GM23338 (cell line): ENCODE measurements at regions not wholly inside any gene's neighbourhood (a gene's known extent, or its start where the extent isn't known, plus 50 kb on each side); places are given as distances from the start of the nearest gene placed in this dataset.

Experiments
- CREB1 ChIP-seq: fragments of 250-450 bp; sonication (Bioruptor Pico); IDR thresholded peaks from 2 replicates; pipeline ENCODE4 v1.5.0; 2020; ENCODE audit warnings: low read depth, mild to moderate bottlenecking, moderate library complexity
- TF ChIP-seq, protein P1 (sequence below): IDR thresholded peaks from one replicate; pipeline ENCODE4 v1.6.1; 2018; ENCODE audit warnings: antibody characterized with exemption; ENCODE audit not compliant: unreplicated experiment

DNA sequence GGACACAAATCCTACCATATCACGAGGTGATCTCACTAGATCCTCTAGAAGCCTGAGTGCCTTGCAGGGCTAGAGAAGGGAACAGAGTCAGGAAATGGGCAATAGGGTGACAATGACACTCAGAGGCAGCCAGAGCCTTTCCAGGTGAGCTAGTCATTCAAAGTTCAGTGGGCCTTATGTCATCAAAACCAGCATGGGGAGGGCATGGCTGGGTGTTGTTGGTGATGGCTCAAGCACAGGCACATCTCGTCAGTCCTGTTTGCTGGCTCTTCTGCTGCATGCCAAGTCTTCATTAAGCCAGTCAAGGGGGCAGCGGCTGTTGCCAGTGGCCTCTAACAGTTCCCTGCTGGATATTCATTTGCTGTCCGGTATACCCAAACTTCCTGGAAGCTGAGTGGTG is 99.6 kb upstream of the USP24 start:
- TF ChIP-seq, protein P1, sequence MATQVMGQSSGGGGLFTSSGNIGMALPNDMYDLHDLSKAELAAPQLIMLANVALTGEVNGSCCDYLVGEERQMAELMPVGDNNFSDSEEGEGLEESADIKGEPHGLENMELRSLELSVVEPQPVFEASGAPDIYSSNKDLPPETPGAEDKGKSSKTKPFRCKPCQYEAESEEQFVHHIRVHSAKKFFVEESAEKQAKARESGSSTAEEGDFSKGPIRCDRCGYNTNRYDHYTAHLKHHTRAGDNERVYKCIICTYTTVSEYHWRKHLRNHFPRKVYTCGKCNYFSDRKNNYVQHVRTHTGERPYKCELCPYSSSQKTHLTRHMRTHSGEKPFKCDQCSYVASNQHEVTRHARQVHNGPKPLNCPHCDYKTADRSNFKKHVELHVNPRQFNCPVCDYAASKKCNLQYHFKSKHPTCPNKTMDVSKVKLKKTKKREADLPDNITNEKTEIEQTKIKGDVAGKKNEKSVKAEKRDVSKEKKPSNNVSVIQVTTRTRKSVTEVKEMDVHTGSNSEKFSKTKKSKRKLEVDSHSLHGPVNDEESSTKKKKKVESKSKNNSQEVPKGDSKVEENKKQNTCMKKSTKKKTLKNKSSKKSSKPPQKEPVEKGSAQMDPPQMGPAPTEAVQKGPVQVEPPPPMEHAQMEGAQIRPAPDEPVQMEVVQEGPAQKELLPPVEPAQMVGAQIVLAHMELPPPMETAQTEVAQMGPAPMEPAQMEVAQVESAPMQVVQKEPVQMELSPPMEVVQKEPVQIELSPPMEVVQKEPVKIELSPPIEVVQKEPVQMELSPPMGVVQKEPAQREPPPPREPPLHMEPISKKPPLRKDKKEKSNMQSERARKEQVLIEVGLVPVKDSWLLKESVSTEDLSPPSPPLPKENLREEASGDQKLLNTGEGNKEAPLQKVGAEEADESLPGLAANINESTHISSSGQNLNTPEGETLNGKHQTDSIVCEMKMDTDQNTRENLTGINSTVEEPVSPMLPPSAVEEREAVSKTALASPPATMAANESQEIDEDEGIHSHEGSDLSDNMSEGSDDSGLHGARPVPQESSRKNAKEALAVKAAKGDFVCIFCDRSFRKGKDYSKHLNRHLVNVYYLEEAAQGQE = no peak
- TF ChIP-seq CREB1 = no peak
